AG04450 (cell line): ENCODE measurements at regions not wholly inside any gene's neighbourhood (a gene's known extent, or its start where the extent isn't known, plus 50 kb on each side); places are given as distances from the start of the nearest gene placed in this dataset. TPM values are rescaled to one million over a fixed set of nuclear protein-coding genes. Genes with fewer than 3 reads are reported as not detected.

ENCODE experiments used
- CTCF ChIA-PET: fragments of 300-600, 350-600 bp; formaldehyde crosslinking; extraction: SDS; loops from one replicate; lab custom pipeline; 2022; ENCODE audit warnings: antibody characterized with exemption, inconsistent platforms; lab: Charles Lee
- POLR2A ChIA-PET: fragments of 350-600 bp; formaldehyde crosslinking; extraction: SDS; loops from one replicate; lab custom pipeline; 2021; ENCODE audit warnings: antibody characterized with exemption, inconsistent platforms; lab: Yijun Ruan, JAX
- DNase-seq: peaks from one replicate; pipeline ENCODE4 v3.0.0-alpha.2; 2011; ENCODE audit warnings: low read depth, low spot score
- H3K27ac ChIP-seq: one replicate; pipeline ENCODE4 v1.5.1; 2012; ENCODE audit warnings: low read depth, low read length, control low read depth
- H3K27me3 ChIP-seq: one replicate; pipeline ENCODE4 v1.6.0; 2012; ENCODE audit warnings: low read length; ENCODE audit not compliant: control insufficient read depth, insufficient read depth
- H3K4me3 ChIP-seq: 2 replicates; pipeline ENCODE4 v1.5.1; 2011; ENCODE audit warnings: mild to moderate bottlenecking, low read depth, low read length, control low read depth
- H3K9me3 ChIP-seq: 2 replicates; pipeline ENCODE4 v1.5.1; 2012; ENCODE audit warnings: low read length; ENCODE audit not compliant: control insufficient read depth, insufficient read depth
- small RNA-seq: library from RNA; depleted of rRNA; stranded (forward); fragments of <200 nt; gene quantifications from one replicate; pipeline ENCODE3, GENCODE V24; 2012; ENCODE audit warnings: low read depth; ENCODE audit not compliant: insufficient read length
- TF ChIP-seq, protein P1 (sequence below): IDR thresholded peaks from 2 replicates; pipeline ENCODE4 v1.5.1; 2011; ENCODE audit warnings: low read depth, low read length, control low read depth, inconsistent platforms

DNA sequence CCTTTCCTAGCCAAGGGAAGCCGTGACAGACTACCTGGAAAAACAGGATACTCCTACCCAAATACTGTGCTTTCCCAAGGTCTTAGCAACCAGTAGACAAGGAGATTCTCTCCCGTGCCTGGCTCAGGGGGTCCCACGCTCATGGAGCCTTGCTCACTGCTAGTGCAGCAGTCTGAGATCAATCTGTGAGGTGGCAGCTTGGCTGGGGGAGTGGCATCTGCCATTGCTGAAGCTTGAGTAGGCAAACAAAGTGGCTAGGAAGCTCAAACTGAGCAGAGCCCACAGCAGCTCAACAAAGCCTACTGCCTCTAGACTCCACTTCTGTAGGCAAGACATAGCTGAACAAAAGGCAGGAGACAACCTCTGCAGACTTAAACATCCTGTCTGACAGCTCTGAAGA, 177.1 kb downstream of the PARM1 start:
- TF ChIP-seq, protein P1, sequence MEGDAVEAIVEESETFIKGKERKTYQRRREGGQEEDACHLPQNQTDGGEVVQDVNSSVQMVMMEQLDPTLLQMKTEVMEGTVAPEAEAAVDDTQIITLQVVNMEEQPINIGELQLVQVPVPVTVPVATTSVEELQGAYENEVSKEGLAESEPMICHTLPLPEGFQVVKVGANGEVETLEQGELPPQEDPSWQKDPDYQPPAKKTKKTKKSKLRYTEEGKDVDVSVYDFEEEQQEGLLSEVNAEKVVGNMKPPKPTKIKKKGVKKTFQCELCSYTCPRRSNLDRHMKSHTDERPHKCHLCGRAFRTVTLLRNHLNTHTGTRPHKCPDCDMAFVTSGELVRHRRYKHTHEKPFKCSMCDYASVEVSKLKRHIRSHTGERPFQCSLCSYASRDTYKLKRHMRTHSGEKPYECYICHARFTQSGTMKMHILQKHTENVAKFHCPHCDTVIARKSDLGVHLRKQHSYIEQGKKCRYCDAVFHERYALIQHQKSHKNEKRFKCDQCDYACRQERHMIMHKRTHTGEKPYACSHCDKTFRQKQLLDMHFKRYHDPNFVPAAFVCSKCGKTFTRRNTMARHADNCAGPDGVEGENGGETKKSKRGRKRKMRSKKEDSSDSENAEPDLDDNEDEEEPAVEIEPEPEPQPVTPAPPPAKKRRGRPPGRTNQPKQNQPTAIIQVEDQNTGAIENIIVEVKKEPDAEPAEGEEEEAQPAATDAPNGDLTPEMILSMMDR, result no peak
- ChIA-PET POLR2A (interaction anchor here (0.6 kb wide), 1 partner anchor 154 kb away, joined by 4 read pairs; no protein-coding TSS in a partner anchor), CTCF (no interaction called here)
- Histone ChIP-seq H3K27ac (no peak overlapping the region), H3K27me3 (no peaks in the 10 kb centered on the region), H3K9me3 (no peaks in the 10 kb centered on the region), H3K4me3 (no peak overlapping the region)
- DNase-seq, result no peak

DNA sequence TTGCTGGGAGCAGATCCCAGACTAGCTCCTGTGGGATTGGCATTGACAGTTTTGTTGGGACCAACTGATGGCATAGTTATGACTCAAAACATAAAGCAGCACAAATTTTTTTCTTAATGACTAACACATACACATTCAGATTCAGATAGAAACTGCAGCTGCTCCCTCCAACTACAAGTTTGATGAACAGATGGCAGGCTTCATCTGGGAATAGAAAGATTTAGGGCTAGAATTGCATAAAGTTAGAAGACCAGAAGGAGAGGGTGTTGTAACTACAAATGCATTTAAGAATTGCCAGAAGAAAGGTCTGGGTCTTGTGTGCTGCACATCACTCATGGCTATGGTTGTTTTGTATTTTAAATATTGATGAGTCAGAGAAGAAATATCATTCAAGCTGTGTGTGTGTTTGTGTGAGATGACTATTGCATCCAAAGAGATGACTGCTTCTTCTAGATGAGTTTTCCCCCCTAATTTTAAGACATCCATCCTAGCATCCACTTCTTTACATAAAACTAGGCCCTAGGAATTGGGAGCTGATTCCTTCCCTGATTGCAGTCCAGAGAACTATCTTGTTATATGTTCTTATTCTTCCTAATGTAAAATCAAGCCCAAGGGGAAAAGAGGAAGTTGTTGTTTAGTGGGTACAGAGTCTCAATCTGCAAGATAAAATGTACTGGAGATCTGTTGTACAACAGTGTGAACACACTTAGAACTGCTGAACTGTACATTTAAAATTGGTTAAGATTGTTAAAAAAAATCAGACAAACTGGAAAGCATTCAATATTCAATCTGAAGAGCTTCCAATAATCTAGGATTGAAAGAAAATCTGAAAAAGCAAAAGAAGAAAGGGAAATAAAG, 175.1 kb downstream of the PARM1 start:
- no peaks in the 10 kb centered on the region for H3K27me3 ChIP-seq
- CTCF ChIA-PET, result no interaction called here
- H3K27ac ChIP-seq, result no peak overlapping the region
- POLR2A ChIA-PET, result no interaction called here
- no peak for DNase-seq
- TF ChIP-seq, protein P1, result no peak
- H3K4me3 ChIP-seq, result no peak overlapping the region
- H3K9me3 ChIP-seq, result no peaks in the 10 kb centered on the region

DNA sequence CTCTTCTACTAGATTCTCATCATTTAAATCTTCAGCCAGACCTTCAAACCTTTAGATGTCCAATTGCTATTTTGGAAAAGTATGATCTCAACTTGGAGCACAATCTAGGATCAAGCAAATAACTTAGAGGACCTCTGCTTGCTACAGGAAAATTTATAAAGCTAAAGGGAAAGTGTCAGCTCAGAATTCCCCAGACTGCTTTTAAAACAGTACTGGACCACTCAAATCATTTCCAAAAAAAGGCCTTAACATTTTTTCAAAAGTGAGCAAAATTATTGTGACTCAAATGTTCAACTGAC, 169.8 kb downstream of the PARM1 start:
- DNase-seq, result no peak
- H3K4me3 ChIP-seq, result no peak overlapping the region
- ChIA-PET POLR2A (no interaction called here), CTCF (interaction anchor here (0.6 kb wide), 1 partner anchor 746 kb away, joined by 3 read pairs; no protein-coding TSS in a partner anchor)
- H3K27me3 ChIP-seq, result no peaks in the 10 kb centered on the region
- no peak overlapping the region for H3K27ac ChIP-seq
- TF ChIP-seq, protein P1, result no peak
- H3K9me3 ChIP-seq, result no peaks in the 10 kb centered on the region

DNA sequence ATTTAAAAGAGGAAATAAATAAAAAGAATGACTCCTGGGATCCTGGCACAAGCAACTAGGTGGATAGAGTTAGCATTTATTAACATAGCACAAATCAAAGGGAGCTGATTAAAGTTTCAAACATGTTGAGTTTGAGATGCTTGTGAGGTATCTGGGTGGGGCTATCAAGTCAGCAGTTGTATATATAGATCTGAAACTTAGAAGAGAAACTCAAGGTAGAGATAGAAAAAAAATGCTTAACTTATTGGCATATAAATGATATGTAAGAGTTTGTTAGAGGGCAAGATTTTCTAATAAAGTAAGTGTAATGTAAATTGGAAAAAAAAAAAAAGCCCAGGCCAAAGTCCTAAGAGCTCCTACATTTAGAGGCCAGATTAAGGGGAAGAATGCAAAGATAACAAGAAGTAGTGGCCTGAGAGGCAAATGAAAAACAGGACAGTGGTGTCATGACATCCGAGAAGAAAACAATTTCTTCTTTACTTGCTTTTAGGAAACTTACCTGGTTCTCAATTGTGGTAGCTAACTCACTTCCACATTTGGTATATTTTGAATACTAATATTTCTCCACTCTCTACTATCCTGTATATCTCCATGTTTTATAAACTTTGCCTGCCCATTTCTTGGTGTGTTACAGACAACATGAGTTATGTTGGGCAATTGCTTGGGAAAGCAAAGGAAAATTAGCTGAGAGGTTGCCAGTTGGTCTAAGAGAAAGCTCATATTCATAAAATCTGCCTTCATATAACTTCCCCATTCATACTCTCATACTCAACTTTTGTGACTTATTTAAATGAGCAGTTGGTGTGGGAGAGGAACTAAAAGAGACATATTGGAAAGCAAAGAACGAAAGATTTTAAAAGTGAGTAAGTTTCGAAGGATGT, 169.2 kb downstream of the PARM1 start:
- Histone ChIP-seq H3K27ac (no peak overlapping the region), H3K9me3 (no peaks in the 10 kb centered on the region), H3K27me3 (no peaks in the 10 kb centered on the region), H3K4me3 (no peak overlapping the region)
- ChIA-PET POLR2A (no interaction called here), CTCF (no interaction called here)
- TF ChIP-seq, protein P1, result no peak
- no peak for DNase-seq

Small RNA genes lying in the stretch of these regions (small RNA-seq; reads per million reads assigned to genes)
- not detected for gene AC093870.1
